C4-2B (cell line): ENCODE measurements at regions not wholly inside any gene's neighbourhood (a gene's known extent, or its start where the extent isn't known, plus 50 kb on each side); places are given as distances from the start of the nearest gene placed in this dataset.

Experiments
- CTCF ChIP-seq: fragments of 450-650 bp; conservative IDR thresholded peaks from 2 replicates; pipeline ENCODE4 v1.5.1; 2017; ENCODE audit warnings: mild to moderate bottlenecking
- ZFX ChIP-seq: fragments of 450-650 bp; IDR thresholded peaks from 2 replicates; pipeline ENCODE4 v1.6.1; 2017

GRCh38 chr11:100631316-100631715 lies 55.8 kb upstream of the ARHGAP42 start:
- TF ChIP-seq CTCF (no peak), ZFX (no peak)
